SK-N-SH (cell line): ENCODE measurements at regions not wholly inside any gene's neighbourhood (a gene's known extent, or its start where the extent isn't known, plus 50 kb on each side); places are given as distances from the start of the nearest gene placed in this dataset.

ENCODE experiments used
- EP300 ChIP-seq, 2 experiments: IDR thresholded peaks; 2 replicates each; pipeline versions ENCODE4 v1.4.0 to v1.6.1; 2012; ENCODE audit warnings: borderline replicate concordance in 1 of 2, low read depth in 1 of 2, low read length in 1 of 2
- SIN3A ChIP-seq: IDR thresholded peaks from 2 replicates; pipeline ENCODE4 v1.6.1; 2012; ENCODE audit warnings: low read depth, mild to moderate bottlenecking, low read length, moderate library complexity, borderline replicate concordance

GRCh38 chr5:3844266-3844665 is 248.6 kb downstream of the IRX1 start:
- TF ChIP-seq EP300 (IDR thresholded peaks at IDR 0.05; ENCODE audit: borderline replicate concordance in 1 of 2, low read depth in 1 of 2, low read length in 1 of 2) (no peak), SIN3A (no peak)
